HCT116 (cell line): ENCODE measurements at regions not wholly inside any gene's neighbourhood (a gene's known extent, or its start where the extent isn't known, plus 50 kb on each side); places are given as distances from the start of the nearest gene placed in this dataset.

ENCODE experiments used
- CBX3 ChIP-seq: IDR thresholded peaks from 2 replicates; pipeline ENCODE4 v1.6.1; 2012; ENCODE audit warnings: low read depth
- ELF1 ChIP-seq: IDR thresholded peaks from 2 replicates; pipeline ENCODE4 v1.6.1; 2012; ENCODE audit warnings: low read depth, borderline replicate concordance
- EZH2 ChIP-seq: fragments of 200-600 bp; sonication (generic); IDR thresholded peaks from 2 replicates; pipeline ENCODE4 v1.6.1; 2017; ENCODE audit warnings: antibody characterized with exemption, mixed run types
- EZH2phosphoT487 ChIP-seq: fragments of 200-600 bp; IDR thresholded peaks from 2 replicates; pipeline ENCODE4 v1.6.1; 2018; ENCODE audit warnings: antibody characterized with exemption, borderline replicate concordance
- JUND ChIP-seq: IDR thresholded peaks from 2 replicates; pipeline ENCODE4 v1.6.1; 2012
- POLR2A ChIP-seq: IDR thresholded peaks from 2 replicates; pipeline ENCODE4 v1.7.0; 2011; ENCODE audit warnings: borderline replicate concordance; ENCODE audit not compliant: insufficient read depth, insufficient read length; ENCODE audit errors: extremely low read depth
- POLR2AphosphoS5 ChIP-seq: IDR thresholded peaks from 2 replicates; pipeline ENCODE4 v1.6.1; 2011; ENCODE audit warnings: mild to moderate bottlenecking, low read depth, low read length, moderate library complexity
- RAD21 ChIP-seq: IDR thresholded peaks from 2 replicates; pipeline ENCODE4 v1.6.1; 2012; ENCODE audit warnings: low read depth, mild to moderate bottlenecking
- YY1 ChIP-seq: IDR thresholded peaks from 2 replicates; pipeline ENCODE4 v1.6.1; 2011; ENCODE audit warnings: low read length, low read depth, moderate library complexity, mild to moderate bottlenecking; ENCODE audit not compliant: insufficient replicate concordance; ENCODE audit errors: extremely low read depth
- ZNF274 ChIP-seq: fragments of 200-500 bp; sonication (Bioruptor generic); IDR thresholded peaks from 2 replicates; pipeline ENCODE4 v1.6.1; 2014; ENCODE audit warnings: mild to moderate bottlenecking, low read depth, low read length, inconsistent platforms
- TF ChIP-seq, protein P1 (sequence below), 3 experiments: fragments of 200-600 bp in 1 of 3; sonication (generic) in 1 of 3; IDR thresholded peaks in 2 of 3; conservative IDR thresholded peaks in 1 of 3; 2 replicates each; pipeline ENCODE4 v1.5.1; 2012 to 2017; ENCODE audit warnings: low read depth in 2 of 3, low read length in 2 of 3, antibody characterized with exemption in 1 of 3, borderline replicate concordance in 1 of 3, control low read depth in 1 of 3, mild to moderate bottlenecking in 1 of 3, mixed read lengths in 1 of 3, mixed run types in 1 of 3, moderate library complexity in 1 of 3; ENCODE audit not compliant: insufficient read depth in 1 of 3
- TF ChIP-seq, protein P2 (sequence below): IDR thresholded peaks from 2 replicates; pipeline ENCODE4 v1.6.1; 2011; ENCODE audit warnings: mild to moderate bottlenecking, low read length, moderate library complexity; ENCODE audit not compliant: insufficient replicate concordance; ENCODE audit errors: extremely low read depth
- TF ChIP-seq, protein P3 (sequence below): IDR thresholded peaks from 2 replicates; pipeline ENCODE4 v1.6.1; 2012
- TF ChIP-seq, protein P4 (sequence below): IDR thresholded peaks from 2 replicates; pipeline ENCODE4 v1.6.1; 2012; ENCODE audit warnings: low read depth

DNA sequence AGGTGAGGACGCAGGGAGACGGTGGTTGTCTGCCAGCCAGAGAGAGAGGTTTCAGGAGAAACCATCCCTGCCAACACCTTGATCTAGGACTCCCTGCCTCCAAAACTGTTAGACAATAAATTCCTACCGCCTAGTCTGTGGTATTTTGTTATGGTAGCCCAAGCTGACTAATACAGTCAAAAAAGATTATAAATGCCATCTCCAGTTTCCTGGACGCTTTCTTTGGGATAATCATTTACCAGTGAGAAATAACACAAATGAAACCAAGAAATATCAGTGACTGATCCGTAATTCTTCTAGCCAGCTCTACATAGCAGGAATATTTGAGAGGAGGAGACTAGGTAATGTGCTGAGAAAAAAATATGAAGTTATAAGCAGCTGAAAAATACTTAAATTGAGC is 707.8 kb upstream of the LMCD1 start:
- TF ChIP-seq JUND = no peak
- no peak for TF ChIP-seq RAD21
- TF ChIP-seq, protein P1, sequence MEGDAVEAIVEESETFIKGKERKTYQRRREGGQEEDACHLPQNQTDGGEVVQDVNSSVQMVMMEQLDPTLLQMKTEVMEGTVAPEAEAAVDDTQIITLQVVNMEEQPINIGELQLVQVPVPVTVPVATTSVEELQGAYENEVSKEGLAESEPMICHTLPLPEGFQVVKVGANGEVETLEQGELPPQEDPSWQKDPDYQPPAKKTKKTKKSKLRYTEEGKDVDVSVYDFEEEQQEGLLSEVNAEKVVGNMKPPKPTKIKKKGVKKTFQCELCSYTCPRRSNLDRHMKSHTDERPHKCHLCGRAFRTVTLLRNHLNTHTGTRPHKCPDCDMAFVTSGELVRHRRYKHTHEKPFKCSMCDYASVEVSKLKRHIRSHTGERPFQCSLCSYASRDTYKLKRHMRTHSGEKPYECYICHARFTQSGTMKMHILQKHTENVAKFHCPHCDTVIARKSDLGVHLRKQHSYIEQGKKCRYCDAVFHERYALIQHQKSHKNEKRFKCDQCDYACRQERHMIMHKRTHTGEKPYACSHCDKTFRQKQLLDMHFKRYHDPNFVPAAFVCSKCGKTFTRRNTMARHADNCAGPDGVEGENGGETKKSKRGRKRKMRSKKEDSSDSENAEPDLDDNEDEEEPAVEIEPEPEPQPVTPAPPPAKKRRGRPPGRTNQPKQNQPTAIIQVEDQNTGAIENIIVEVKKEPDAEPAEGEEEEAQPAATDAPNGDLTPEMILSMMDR (IDR thresholded peaks at IDR 0.05 in 2 of 3, conservative IDR thresholded peaks at IDR 0.05 in 1 of 3; ENCODE audit: borderline replicate concordance in 1 of 3, insufficient read depth in 1 of 3, low read depth in 2 of 3, low read length in 2 of 3) = no peak
- TF ChIP-seq, protein P2, sequence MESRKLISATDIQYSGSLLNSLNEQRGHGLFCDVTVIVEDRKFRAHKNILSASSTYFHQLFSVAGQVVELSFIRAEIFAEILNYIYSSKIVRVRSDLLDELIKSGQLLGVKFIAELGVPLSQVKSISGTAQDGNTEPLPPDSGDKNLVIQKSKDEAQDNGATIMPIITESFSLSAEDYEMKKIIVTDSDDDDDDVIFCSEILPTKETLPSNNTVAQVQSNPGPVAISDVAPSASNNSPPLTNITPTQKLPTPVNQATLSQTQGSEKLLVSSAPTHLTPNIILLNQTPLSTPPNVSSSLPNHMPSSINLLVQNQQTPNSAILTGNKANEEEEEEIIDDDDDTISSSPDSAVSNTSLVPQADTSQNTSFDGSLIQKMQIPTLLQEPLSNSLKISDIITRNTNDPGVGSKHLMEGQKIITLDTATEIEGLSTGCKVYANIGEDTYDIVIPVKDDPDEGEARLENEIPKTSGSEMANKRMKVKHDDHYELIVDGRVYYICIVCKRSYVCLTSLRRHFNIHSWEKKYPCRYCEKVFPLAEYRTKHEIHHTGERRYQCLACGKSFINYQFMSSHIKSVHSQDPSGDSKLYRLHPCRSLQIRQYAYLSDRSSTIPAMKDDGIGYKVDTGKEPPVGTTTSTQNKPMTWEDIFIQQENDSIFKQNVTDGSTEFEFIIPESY = no peak
- no peak for TF ChIP-seq POLR2AphosphoS5
- TF ChIP-seq, protein P3, sequence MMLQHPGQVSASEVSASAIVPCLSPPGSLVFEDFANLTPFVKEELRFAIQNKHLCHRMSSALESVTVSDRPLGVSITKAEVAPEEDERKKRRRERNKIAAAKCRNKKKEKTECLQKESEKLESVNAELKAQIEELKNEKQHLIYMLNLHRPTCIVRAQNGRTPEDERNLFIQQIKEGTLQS = no peak
- TF ChIP-seq EZH2 = no peak
- no peak for TF ChIP-seq POLR2A
- no peak for TF ChIP-seq YY1
- TF ChIP-seq CBX3 = no peak
- no peak for TF ChIP-seq EZH2phosphoT487
- TF ChIP-seq, protein P4, sequence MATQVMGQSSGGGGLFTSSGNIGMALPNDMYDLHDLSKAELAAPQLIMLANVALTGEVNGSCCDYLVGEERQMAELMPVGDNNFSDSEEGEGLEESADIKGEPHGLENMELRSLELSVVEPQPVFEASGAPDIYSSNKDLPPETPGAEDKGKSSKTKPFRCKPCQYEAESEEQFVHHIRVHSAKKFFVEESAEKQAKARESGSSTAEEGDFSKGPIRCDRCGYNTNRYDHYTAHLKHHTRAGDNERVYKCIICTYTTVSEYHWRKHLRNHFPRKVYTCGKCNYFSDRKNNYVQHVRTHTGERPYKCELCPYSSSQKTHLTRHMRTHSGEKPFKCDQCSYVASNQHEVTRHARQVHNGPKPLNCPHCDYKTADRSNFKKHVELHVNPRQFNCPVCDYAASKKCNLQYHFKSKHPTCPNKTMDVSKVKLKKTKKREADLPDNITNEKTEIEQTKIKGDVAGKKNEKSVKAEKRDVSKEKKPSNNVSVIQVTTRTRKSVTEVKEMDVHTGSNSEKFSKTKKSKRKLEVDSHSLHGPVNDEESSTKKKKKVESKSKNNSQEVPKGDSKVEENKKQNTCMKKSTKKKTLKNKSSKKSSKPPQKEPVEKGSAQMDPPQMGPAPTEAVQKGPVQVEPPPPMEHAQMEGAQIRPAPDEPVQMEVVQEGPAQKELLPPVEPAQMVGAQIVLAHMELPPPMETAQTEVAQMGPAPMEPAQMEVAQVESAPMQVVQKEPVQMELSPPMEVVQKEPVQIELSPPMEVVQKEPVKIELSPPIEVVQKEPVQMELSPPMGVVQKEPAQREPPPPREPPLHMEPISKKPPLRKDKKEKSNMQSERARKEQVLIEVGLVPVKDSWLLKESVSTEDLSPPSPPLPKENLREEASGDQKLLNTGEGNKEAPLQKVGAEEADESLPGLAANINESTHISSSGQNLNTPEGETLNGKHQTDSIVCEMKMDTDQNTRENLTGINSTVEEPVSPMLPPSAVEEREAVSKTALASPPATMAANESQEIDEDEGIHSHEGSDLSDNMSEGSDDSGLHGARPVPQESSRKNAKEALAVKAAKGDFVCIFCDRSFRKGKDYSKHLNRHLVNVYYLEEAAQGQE = no peak
- TF ChIP-seq ELF1 = no peak
- no peak for TF ChIP-seq ZNF274
